ENCODE measurements at regions not wholly inside any gene's neighbourhood (a gene's known extent, or its start where the extent isn't known, plus 50 kb on each side); places are given as distances from the start of the nearest gene placed in this dataset.

GRCh38 chr3:178334239-178334638 lies 202.0 kb upstream of the KCNMB2 start:
- Mint-ChIP-seq H3K36me3 (ENCODE audit: insufficient read depth, unreplicated experiment) (no peaks in the 10 kb centered on the region), H3K4me1 (ENCODE audit: low read depth, unreplicated experiment) (peaks cover 6% of the 10 kb centered on the region), H3K27me3 (ENCODE audit: insufficient read depth, unreplicated experiment) (no peaks in the 10 kb centered on the region), H3K27ac (ENCODE audit: unreplicated experiment) (no peak overlapping the region), H3K9me3 (ENCODE audit: unreplicated experiment) (no peaks in the 10 kb centered on the region), H3K4me3 (ENCODE audit: unreplicated experiment) (no peak overlapping the region)
- Histone ChIP-seq H3K27me3 (replicated peaks; ENCODE audit: control insufficient read depth, insufficient read depth, low read length) (no peaks in the 10 kb centered on the region), H3K9me3 (peaks cover 3% of the 10 kb centered on the region; the same call in 1 of the 2 replicates), H3K4me3 (ENCODE audit: low read depth, low read length) (no peak overlapping the region), H3K36me3 (ENCODE audit: control insufficient read depth, insufficient read depth, low read length) (no peaks in the 10 kb centered on the region), H3K4me1 (no peaks in the 10 kb centered on the region)
- TF ChIP-seq, protein P1, sequence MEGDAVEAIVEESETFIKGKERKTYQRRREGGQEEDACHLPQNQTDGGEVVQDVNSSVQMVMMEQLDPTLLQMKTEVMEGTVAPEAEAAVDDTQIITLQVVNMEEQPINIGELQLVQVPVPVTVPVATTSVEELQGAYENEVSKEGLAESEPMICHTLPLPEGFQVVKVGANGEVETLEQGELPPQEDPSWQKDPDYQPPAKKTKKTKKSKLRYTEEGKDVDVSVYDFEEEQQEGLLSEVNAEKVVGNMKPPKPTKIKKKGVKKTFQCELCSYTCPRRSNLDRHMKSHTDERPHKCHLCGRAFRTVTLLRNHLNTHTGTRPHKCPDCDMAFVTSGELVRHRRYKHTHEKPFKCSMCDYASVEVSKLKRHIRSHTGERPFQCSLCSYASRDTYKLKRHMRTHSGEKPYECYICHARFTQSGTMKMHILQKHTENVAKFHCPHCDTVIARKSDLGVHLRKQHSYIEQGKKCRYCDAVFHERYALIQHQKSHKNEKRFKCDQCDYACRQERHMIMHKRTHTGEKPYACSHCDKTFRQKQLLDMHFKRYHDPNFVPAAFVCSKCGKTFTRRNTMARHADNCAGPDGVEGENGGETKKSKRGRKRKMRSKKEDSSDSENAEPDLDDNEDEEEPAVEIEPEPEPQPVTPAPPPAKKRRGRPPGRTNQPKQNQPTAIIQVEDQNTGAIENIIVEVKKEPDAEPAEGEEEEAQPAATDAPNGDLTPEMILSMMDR (IDR thresholded peaks at IDR 0.05; ENCODE audit: insufficient read depth in 1 of 2, low read depth in 1 of 2, low read length in 1 of 2, severe bottlenecking in 1 of 2, unreplicated experiment in 1 of 2) = no peak
- POLR2A ChIA-PET = no interaction called here
- intact Hi-C loops (cut with micrococcal nuclease; ENCODE audit: unreplicated experiment) = no loop called here
- CTCF ChIA-PET = no interaction called here
- BruUV-seq (replicated peaks) = no TSS peak
- no peak for DNase-seq

GRCh38 chr3:178336336-178336735 lies 199.9 kb upstream of the KCNMB2 start:
- DNase-seq = no peak
- H3K36me3 ChIP-seq (ENCODE audit: control insufficient read depth, insufficient read depth, low read length) = no peaks in the 10 kb centered on the region
- Mint-ChIP-seq H3K27ac (ENCODE audit: unreplicated experiment) (no peak overlapping the region), H3K4me3 (ENCODE audit: unreplicated experiment) (no peak overlapping the region), H3K9me3 (ENCODE audit: unreplicated experiment) (no peaks in the 10 kb centered on the region), H3K36me3 (ENCODE audit: insufficient read depth, unreplicated experiment) (no peaks in the 10 kb centered on the region), H3K4me1 (ENCODE audit: low read depth, unreplicated experiment) (peaks cover 6% of the 10 kb centered on the region), H3K27me3 (ENCODE audit: insufficient read depth, unreplicated experiment) (no peaks in the 10 kb centered on the region)
- H3K27me3 ChIP-seq (replicated peaks; ENCODE audit: control insufficient read depth, insufficient read depth, low read length) = no peaks in the 10 kb centered on the region
- H3K4me3 ChIP-seq (ENCODE audit: low read depth, low read length) = no peak overlapping the region
- H3K9me3 ChIP-seq = peaks cover 3% of the 10 kb centered on the region; the same call in 1 of the 2 replicates
- ChIA-PET POLR2A (no interaction called here), CTCF (no interaction called here)
- TF ChIP-seq, protein P1 (IDR thresholded peaks at IDR 0.05; ENCODE audit: insufficient read depth in 1 of 2, low read depth in 1 of 2, low read length in 1 of 2, severe bottlenecking in 1 of 2, unreplicated experiment in 1 of 2) = no peak
- H3K4me1 ChIP-seq = 0 out of 2 replicates have a peak, but pooled peaks cover 3% of the 10 kb centered on the region
- intact Hi-C loops (cut with micrococcal nuclease; ENCODE audit: unreplicated experiment) = no loop called here
- no TSS peak for BruUV-seq (replicated peaks)

DNA sequence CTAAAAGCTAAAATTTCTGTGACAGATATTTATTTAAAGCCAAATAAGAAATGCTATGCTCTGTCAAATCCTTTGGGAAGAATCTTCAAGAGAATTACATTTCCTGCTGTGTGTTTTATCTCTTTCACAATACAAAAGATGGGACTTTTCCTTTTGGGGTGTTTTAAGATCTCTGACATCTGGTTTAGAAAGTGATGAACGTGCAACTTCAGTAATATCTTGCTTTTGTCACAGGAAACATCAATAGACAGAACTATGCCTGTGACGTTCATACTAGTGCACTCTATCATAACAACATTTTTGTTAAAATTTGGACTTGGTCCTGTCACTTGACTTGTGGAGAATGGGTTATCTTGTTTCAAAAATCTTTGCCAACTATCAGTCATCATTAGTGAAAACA lies 195.7 kb upstream of the KCNMB2 start:
- intact Hi-C loops (cut with micrococcal nuclease; ENCODE audit: unreplicated experiment) = no loop called here
- POLR2A ChIA-PET = no interaction called here
- Mint-ChIP-seq H3K4me3 (ENCODE audit: unreplicated experiment) (no peak overlapping the region), H3K4me1 (ENCODE audit: low read depth, unreplicated experiment) (peaks cover 23% of the 10 kb centered on the region), H3K9me3 (ENCODE audit: unreplicated experiment) (no peaks in the 10 kb centered on the region), H3K27ac (ENCODE audit: unreplicated experiment) (no peak overlapping the region), H3K27me3 (ENCODE audit: insufficient read depth, unreplicated experiment) (no peaks in the 10 kb centered on the region), H3K36me3 (ENCODE audit: insufficient read depth, unreplicated experiment) (no peaks in the 10 kb centered on the region)
- BruUV-seq (replicated peaks) = no TSS peak
- Histone ChIP-seq H3K27me3 (replicated peaks; ENCODE audit: control insufficient read depth, insufficient read depth, low read length) (no peaks in the 10 kb centered on the region), H3K36me3 (ENCODE audit: control insufficient read depth, insufficient read depth, low read length) (no peaks in the 10 kb centered on the region), H3K9me3 (peaks cover 3% of the 10 kb centered on the region; the same call in 1 of the 2 replicates), H3K4me3 (ENCODE audit: low read depth, low read length) (no peak overlapping the region), H3K4me1 (peaks cover 29% of the 10 kb centered on the region)
- TF ChIP-seq, protein P1 (IDR thresholded peaks at IDR 0.05; ENCODE audit: insufficient read depth in 1 of 2, low read depth in 1 of 2, low read length in 1 of 2, severe bottlenecking in 1 of 2, unreplicated experiment in 1 of 2) = no peak
- no peak for DNase-seq
- CTCF ChIA-PET = no interaction called here

Data from Caco-2 (cell line).